RWPE2 (cell line): ENCODE measurements at regions not wholly inside any gene's neighbourhood (a gene's known extent, or its start where the extent isn't known, plus 50 kb on each side); places are given as distances from the start of the nearest gene placed in this dataset.

Experiments used
- ATAC-seq: fragments of 200-7000 bp; cut with Tn5 transposase; 3 replicates; pipeline ENCODE4 v1.9.1; 2021; ENCODE audit warnings: low read depth
- DNase-seq: peaks from one replicate; pipeline ENCODE4 v3.0.0-alpha.2; 2020; ENCODE audit warnings: low spot score
- H3K27ac ChIP-seq: fragments of 450-650 bp; 2 replicates; pipeline ENCODE4 v1.5.1; 2017; ENCODE audit warnings: mild to moderate bottlenecking; ENCODE audit not compliant: poor library complexity, severe bottlenecking
- H3K27me3 ChIP-seq: fragments of 250-450 bp; sonication (Bioruptor Pico); 2 replicates; pipeline ENCODE4 v1.5.1; 2021; ENCODE audit warnings: mild to moderate bottlenecking, moderate library complexity; ENCODE audit not compliant: insufficient read depth, poor library complexity, severe bottlenecking
- H3K36me3 ChIP-seq: fragments of 250-450 bp; sonication (Bioruptor Pico); 2 replicates; pipeline ENCODE4 v1.5.1; 2020; ENCODE audit warnings: low read depth, mild to moderate bottlenecking, moderate library complexity
- H3K4me1 ChIP-seq: fragments of 250-450 bp; sonication (Bioruptor Pico); 2 replicates; pipeline ENCODE4 v1.5.1; 2021; ENCODE audit warnings: mild to moderate bottlenecking, moderate library complexity; ENCODE audit not compliant: insufficient read depth, poor library complexity, severe bottlenecking
- H3K4me3 ChIP-seq: fragments of 250-450 bp; sonication (Bioruptor Pico); 2 replicates; pipeline ENCODE4 v1.5.1; 2021; ENCODE audit warnings: mild to moderate bottlenecking, moderate library complexity; ENCODE audit not compliant: severe bottlenecking
- H3K9me3 ChIP-seq: fragments of 250-450 bp; sonication (Bioruptor Pico); 2 replicates; pipeline ENCODE4 v1.5.1; 2021; ENCODE audit warnings: mild to moderate bottlenecking, moderate library complexity; ENCODE audit not compliant: severe bottlenecking
- CTCF ChIP-seq: fragments of 450-650 bp; IDR thresholded peaks from one replicate; pipeline ENCODE4 v1.5.1; 2017; ENCODE audit warnings: mild to moderate bottlenecking, moderate library complexity; ENCODE audit not compliant: poor library complexity, severe bottlenecking

DNA sequence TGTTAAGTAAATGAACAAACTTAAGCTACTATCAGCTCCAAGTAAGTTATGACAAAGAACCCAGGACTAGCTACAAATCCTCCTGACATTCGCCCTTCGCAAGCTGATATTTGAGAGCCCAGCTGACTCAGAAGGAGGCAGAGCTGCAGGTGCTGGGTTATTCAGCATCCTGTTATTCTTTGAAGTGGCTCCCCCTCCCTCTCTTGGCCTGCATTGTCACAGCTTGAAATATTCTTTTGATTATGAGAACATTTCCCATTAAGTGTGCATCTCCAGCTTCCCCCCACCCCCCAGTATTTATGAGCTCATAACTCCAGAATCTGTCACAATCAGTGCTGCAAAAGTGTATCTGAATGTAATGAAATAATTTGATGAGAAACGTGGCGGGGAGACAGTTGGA, 78.8 kb upstream of the RALY start:
- Histone ChIP-seq H3K9me3 (no peaks in the 10 kb centered on the region), H3K4me3 (no peak overlapping the region), H3K27ac (no peak overlapping the region), H3K27me3 (no peaks in the 10 kb centered on the region), H3K36me3 (no peaks in the 10 kb centered on the region), H3K4me1 (peaks cover 2% of the 10 kb centered on the region)
- ATAC-seq (peak; percentile 95), DNase-seq (no peak)
- TF ChIP-seq CTCF, result no peak

GRCh38 chr20:33915726-33916331, 77.9 kb upstream of the RALY start:
- Histone ChIP-seq H3K36me3 (no peaks in the 10 kb centered on the region), H3K4me3 (no peak overlapping the region), H3K4me1 (no peaks in the 10 kb centered on the region), H3K9me3 (no peaks in the 10 kb centered on the region), H3K27ac (no peak overlapping the region), H3K27me3 (no peaks in the 10 kb centered on the region)
- peak; percentile 37; the same call in 2 of the 3 replicates for ATAC-seq
- DNase-seq, result no peak
- TF ChIP-seq CTCF, result peak; percentile 90

DNA sequence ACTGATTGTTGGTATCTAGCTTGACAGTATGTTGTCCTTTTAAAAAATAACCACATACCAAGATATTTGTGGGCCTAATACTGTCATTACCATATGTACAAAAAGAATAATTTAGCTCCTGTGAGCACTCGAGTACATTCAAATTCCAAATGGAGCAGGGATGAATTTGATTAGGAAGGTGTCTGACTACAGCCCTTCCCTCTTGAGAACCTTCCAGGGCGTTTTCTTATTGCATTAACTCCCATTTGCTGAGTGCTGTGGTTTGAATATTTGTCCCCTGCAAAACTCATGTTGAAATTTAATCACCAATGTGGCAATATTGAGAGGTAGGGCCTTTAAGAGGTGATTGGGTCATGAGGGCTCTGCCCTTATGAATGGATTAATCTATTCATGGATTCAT, 76.9 kb upstream of the RALY start:
- H3K36me3 ChIP-seq, result no peaks in the 10 kb centered on the region
- no peaks in the 10 kb centered on the region for H3K9me3 ChIP-seq
- no peaks in the 10 kb centered on the region for H3K27me3 ChIP-seq
- no peaks in the 10 kb centered on the region for H3K4me1 ChIP-seq
- ATAC-seq (no peak), DNase-seq (no peak)
- no peak overlapping the region for H3K27ac ChIP-seq
- TF ChIP-seq CTCF, result no peak
- no peak overlapping the region for H3K4me3 ChIP-seq

- no peak for TF ChIP-seq CTCF
These were observed 75.7 kb upstream of the RALY start for GRCh38 chr20:33917831-33918525.

DNA sequence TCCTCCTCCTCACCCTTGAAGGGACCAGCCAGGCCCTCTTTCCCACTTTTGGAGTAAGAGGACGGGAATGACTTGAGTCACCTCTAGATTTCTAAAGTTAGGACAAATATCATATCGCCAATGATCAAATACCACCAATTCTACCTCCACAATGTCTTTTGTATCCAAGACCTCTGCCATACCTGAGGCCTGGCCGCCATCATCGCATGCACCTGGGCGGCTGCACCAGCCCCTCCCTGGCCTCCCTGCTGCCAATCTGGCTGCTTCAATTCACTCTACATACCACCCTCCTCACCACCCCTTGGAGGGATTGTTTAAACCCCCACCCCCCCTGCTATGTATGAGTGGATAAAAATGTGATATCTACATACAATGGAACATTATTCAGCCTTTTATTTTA, 75.0 kb upstream of the RALY start:
- no peaks in the 10 kb centered on the region for H3K27me3 ChIP-seq
- DNase-seq (no peak), ATAC-seq (no peak)
- no peaks in the 10 kb centered on the region for H3K9me3 ChIP-seq
- no peak overlapping the region for H3K27ac ChIP-seq
- H3K36me3 ChIP-seq, result no peaks in the 10 kb centered on the region
- TF ChIP-seq CTCF, result no peak
- no peak overlapping the region for H3K4me3 ChIP-seq
- H3K4me1 ChIP-seq, result no peaks in the 10 kb centered on the region

More at GRCh38 chr20:33917831-33918525, 75.7 kb upstream of the RALY start:
- ATAC-seq (no peak), DNase-seq (no peak)
- Histone ChIP-seq H3K36me3 (no peaks in the 10 kb centered on the region), H3K27ac (no peak overlapping the region), H3K9me3 (no peaks in the 10 kb centered on the region), H3K27me3 (no peaks in the 10 kb centered on the region), H3K4me1 (no peaks in the 10 kb centered on the region), H3K4me3 (no peak overlapping the region)
